ENCODE measurements at regions not wholly inside any gene's neighbourhood (a gene's known extent, or its start where the extent isn't known, plus 50 kb on each side); places are given as distances from the start of the nearest gene placed in this dataset.

DNA sequence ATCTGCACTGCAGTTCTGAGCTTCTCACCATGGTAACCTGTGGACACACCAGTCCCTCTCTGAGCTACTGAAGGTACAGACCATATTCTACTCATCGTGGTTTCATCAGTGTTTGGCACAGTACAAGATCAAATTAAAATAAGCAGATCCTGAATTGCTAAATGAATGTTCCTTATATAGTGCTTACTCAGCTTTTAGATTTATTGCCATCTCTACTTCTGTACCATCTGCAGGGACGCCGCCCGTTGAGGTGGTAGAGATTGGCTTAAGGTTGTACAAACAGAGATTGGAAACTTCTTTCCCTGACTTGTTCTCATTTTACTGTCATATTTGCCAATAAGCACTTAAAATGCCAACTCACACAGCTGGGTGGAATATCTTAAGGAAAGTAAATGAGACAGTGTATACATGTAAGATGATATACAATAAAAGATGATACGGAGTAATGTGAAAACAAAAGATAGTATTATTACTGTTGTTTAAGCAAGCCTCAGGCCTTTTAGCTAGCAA, 223.4 kb upstream of the FOXQ1 start:
- no peak for DNase-seq (ENCODE audit: low read depth)

DNA sequence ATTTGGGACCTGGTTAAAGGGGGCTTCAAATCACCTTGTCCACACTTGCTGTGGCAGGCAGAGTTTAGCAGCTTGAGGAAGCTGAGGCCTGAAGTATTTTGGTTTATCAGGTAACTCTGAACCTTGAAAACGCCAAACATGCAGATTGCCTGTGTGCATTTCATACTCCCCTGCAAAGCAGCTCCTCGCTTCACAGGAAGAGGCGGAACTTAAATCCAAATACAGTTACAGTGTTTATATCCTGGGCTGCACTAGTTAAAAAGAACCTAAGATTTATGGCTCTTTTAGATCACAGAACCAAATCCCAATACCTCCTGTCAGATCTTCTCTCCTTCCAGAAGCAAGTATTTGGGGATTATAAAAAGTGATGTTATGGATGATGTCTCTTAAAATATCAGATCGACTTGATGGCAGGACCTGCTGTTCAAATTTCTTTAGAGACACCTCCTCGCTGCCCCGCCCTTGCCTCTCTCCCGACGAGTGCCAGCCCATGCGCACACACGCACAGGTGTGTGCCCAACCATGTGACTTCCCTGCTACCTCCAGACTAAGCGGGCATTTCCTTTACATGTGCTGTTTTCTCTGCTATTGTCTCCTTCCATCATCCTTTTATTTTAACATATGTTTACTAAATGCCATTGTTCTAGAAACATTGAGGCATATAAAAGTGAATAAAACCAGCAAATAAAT, 224.6 kb upstream of the FOXQ1 start:
- no peak for DNase-seq (ENCODE audit: low read depth)

DNA sequence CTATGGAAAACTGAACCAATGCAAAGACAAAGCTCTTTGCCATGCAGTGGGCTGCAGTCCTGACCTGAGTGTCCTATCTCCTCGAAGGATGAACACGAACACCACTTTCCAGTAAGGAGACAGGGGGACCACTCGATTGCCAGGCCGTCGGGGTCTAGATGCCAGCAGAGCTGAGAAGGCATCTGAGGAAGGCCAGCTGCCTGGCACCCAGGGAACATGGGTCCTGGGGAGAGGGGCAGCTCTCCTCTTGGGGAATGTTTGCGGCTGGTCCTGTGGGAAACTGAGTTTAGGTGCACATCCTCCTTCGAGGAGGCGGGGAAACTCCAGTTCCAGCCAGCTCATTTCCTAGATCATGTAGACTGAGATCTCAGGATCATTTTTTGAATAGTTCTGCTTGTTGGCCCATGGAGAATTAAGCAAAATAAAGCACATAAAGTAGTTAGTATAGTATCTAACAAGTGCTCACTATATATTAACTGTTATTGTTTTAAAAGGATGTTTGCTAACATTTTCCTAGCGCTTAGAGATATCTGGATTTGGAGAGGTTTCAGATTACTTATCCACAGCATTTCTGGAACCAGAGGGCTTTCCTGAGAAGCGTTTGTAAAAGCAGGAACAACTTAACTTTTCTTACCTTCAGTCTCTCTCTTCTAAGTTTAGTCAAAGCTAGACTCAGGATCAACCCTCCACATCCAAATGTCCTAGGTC, 225.3 kb upstream of the FOXQ1 start:
- DNase-seq (ENCODE audit: low read depth): no peak

DNA sequence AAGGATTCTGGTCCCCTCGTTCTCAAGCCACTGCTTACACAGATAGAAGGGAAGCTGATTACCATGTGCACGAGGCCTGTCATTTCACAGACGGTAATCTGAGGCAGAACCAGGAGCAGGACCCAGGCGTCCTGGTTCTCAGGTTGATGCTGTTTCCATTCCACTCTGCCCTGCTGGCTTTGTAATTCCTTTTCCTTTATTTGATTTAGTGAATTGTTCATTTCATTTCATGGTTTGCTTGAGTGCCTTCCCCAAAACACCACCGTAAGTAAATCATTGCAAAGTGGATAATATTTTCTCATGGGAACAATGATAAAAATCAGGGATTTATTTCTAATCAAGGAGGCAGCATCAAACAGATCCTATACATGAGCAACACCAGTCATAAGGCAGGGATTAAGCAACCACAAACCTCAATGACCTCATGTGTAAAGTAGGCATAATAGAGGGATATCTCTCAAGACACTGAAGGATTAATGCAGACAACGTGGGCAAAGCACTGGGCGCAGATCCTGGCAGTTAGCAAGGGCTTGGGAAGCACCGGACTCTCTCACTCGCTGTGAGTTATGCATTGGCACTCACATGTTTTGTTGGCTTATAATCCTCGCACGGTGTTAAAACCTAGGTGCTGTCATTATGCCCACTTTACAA, 229.5 kb upstream of the FOXQ1 start:
- DNase-seq (ENCODE audit: low read depth): no peak

DNA sequence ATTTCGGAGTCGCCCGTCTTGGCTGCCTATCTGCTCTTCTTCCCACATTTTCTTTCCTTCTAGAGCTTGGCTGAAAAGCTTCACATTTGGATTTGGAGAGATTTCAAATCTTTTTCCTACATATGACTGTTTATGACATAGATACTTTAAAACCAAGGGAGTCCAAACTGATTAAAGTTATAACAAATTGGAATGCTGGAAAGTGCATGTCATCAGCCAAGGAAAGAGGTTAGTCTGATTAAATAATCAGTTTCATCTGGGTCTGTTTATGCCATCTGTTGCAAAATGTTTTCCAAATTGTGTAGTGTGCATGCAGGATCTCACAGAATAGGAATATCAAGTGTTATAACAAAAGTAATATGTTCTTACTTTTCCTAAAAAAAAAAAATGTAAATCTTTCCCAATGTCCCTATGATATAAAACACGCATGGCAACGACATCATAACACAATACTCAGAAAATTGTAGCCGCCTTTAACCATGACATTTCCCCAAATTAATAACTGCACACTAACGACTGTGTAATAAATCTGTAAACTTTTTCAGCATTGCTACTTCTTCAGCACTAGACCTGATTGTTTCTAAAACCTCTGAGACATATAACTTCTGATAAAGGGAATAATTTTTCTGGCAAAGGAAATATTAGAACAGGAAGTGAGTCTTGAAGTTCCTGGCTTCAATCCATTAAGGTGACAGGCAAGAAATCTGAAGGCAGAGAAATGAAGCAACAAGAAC, 230.2 kb upstream of the FOXQ1 start:
- no peak for DNase-seq (ENCODE audit: low read depth)

DNA sequence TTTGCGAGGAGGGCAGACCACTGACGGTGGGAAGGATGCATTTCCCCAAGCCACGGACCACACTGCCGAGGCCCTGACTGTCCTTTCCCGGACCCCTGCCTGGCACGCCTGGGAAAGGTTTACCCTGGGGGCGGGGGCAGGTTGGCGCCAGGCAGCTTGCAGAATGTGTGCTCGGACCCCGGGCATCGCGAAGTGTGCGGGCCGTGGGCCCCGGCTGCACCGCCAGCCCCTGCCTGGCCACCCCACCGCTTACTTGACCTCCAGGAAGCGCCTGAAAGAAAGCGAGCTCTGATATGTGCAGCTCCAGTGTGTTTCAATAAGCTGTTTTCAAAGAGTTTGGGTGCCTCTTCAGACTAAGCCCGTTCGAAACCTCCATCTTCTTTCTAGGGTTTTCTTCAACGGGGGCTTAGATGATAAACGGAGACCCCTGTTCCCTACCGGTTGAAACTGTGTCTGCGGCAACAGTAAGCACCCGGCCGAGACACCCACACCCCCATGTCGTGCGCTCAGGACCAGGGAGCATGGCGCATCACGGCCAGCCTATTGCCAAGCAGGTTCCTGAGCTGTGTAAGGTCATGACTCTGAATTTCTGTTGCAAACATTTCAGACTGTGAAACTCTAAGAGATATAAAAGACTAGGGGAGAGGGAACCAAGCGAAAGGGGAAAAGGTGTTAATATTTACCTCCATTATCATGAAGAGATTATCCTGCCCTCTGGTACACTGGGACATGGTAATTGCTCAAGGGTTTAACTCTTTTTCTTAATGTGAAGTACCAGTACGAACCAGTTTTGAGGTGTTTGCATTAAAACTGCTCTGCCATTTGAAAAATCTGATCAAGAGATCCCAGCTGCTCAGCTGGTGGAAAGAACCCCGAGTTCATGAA, 231.2 kb upstream of the FOXQ1 start:
- no peak for DNase-seq (ENCODE audit: low read depth)

DNA sequence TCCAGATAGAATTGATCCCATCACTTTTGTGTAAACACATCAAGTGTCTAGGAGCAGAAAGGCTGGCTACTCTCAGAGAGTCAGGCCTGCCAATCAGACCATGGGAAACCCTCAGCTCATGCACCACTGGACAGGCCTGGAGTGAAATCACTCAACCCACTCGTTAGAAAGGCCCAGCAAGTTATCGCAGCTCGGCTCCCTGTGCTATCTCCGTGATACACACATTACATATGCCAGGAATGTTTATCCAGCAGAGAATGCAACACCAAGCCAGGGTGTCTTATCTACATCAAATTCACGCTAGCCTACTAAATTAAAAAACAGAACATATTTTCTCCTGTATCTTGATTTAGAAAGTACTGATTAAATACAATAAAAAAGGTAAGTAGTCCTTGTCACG, 232.4 kb upstream of the FOXQ1 start:
- no peak for DNase-seq (ENCODE audit: low read depth)

DNA sequence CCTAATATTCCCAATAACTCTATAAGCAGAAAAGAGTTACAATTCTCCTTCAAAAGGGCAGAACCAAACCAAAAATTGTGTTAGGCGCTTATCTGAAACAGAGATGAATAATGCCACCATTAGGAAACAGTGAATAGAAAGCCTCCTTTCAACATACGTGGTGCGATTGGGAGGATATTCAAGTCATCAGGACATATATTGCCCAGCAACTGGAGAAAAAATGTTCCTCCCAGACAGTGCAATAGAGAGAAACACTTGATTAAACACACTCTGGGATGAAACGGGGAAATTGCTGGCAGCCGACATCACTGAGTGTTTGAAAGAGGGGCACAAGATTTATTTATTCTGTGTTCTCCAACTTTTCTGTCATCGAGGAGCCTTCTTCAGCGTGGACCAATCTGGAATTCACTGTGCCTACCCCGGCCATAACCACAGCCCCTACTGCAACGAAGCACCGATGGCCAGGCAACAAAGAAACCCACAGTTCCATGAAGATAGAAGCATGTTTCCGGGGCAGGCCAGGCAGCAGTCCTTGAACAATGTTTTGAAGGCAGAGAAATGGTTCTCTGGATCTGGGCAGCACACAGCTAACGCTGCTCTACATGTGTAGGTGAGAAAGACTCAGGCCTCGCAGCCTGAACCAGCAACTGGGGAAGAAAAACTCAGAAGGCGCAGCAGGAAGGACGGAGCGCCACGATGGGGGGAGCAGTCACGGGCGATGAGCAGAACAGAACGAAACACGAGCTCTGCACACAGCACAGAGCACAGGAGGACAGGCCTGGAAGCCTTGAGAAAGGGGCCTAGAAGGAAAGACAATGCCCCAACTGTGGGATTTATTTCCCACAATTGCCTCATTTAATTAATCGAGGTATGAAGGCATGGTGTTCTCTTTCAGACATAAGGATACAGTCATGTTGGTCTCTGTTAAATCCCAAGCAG, 234.2 kb upstream of the FOXQ1 start:
- DNase-seq (ENCODE audit: low read depth): no peak

DNA sequence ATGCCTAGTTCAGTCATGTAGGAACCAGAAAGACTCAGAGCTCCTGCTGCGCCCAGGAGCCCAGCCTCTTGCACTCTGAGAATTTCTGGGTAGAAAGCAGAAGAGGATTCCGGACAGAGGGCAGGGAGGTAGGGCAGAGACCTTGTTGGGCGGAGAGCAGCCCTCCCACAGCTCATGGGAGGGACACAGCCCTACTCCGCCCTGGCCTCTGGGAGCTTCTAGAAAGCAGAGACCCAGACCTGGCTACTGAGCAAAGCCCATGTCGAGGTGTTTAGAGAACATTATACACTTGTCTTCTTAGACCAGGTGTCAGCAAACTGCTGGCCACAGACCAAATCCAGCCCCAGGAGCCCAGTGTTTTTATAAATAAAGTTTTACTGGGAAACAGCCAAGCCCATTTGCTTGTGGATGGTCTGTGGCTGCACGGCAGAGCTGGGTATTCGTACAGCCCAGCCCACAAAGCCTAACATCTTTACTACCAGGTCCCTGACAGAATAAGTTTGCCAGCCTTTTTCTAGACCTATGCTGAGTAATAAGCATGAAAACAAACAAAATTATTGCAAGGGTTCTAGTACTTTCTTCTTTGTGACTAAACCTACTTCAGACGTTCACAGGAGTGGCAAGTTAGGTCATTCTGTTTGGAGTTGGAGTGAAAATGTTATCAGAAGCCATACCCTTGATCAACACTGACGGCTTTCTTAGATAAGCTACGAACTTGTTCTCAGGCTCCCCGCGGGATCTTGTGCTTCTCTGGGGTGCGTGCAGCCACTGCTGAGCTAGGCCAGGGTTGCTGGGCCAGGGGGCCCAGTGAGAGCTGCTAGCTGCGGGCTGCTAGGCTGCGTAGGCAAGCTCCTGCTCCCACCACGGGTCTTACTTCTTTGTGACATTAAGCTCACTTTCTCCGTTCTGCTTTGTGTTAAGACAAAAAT, 235.1 kb upstream of the FOXQ1 start:
- DNase-seq (ENCODE audit: low read depth): no peak

DNA sequence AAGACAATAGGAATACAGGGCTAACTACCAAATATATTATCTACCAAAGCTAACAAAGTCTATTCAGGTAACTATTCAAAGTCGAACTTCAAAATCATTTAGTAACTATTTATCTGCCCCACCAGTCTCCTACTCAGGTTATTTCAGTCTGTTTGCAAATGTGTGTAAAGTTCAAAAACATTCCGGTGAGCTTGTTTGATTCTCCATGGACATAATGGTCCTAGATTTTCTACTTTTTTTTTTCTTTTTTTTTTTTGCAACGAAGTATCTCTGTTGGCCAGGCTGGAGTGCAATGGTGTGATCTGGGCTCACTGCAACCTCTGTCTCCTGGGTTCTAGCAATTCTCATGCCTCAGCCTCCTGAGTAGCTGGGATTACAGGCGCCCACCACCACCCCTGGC, 236.0 kb upstream of the FOXQ1 start:
- no peak for DNase-seq (ENCODE audit: low read depth)

DNA sequence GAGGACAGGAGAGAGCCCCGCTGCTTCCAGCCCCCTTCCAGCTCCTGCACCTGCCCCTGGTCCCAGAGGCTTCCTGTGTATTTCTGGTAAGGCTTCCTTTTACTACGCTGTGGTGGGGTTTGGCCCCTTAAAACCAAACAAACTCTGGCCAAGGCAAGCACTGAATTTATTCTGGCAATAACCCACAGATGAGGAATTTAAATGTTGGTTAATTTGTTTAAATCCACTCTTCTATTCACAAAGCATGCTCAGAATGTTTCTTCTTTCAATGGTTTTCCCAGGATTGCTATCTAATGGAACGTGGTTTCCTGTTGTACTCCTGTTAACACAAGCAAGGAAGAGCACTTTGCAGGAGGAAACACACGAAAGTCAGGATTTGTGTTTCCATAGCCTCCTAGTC, 236.5 kb upstream of the FOXQ1 start:
- no peak for DNase-seq (ENCODE audit: low read depth)

DNA sequence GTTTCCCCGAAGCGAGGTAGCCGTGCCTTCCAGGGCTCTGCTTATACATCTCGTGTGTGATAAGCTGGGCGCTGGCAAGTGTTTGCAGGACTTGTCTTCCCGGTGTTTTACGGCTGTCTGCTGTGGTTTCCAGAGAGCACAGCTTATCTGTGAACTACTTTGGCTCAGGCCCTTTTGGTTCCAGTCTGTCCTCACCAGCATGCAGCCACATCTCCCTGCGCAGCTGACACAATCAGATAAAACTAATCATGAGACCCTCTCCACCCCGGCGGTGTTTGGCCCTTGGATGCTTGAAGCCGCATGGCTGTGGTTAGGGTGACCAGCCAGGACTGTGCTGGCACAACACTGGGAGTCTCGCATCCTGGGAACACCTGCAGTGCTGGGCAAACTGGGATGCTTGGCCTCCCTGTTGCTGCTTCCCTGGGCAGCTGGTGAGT, 241.8 kb upstream of the FOXQ1 start:
- no peak for DNase-seq (ENCODE audit: low read depth)

DNA sequence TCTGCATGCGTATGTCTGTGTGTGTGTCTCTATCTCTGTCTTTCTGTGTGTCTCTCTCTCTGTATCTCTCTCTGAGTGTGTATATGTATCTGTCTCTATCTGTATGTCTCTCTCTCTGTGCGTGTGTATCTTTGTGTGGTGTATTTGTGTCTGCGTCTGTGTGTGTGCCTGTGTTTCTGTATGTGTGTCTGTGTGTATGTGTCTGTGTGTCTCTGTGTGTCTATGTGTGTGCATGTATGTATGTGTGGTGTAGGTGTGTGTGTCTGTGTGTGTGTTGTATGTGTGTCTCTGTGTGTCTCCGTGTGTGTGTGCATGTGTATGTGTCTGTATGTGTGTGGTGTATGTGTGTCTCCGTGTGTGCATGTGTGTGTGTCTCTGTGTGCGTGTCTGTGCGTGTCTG, 243.0 kb upstream of the FOXQ1 start:
- DNase-seq (ENCODE audit: low read depth): no peak

DNA sequence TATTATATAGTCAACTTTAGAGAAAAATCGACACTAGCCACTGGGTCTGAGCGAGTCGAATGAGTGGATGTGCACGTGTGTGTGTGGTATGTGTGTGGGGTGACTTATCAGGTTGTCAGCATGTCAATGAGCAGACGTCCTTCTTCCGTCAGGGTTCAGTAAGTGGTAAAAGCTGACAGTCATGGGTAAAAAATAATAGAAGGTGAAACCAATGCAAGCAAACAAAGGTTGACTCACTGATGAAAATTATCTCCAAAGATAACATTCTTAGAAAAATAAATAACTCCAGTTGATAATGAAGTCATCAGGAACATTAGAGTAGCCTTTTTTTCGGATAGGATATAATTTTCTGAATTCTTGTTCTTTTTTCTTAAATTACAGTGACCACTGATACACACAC, 243.8 kb upstream of the FOXQ1 start:
- no peak for DNase-seq (ENCODE audit: low read depth)

DNA sequence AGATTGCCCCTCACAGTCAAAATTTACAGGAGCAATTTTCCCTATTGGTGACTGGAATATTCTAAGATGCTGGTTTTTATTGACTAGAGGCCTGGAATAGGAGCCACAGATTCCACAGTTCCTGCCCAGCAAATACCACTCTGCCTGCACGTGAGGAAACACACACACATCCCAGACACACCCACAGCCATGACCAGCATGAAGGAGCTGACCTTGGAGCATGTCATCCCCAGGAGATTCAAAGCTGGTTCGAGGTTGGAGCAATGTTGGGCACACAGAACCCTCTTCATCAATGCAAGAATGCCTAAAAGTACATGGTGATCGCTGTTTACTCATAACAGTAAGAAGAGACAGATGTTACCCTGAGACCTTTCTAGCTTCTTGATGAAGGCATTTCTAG, 244.6 kb upstream of the FOXQ1 start:
- no peak for DNase-seq (ENCODE audit: low read depth)

DNA sequence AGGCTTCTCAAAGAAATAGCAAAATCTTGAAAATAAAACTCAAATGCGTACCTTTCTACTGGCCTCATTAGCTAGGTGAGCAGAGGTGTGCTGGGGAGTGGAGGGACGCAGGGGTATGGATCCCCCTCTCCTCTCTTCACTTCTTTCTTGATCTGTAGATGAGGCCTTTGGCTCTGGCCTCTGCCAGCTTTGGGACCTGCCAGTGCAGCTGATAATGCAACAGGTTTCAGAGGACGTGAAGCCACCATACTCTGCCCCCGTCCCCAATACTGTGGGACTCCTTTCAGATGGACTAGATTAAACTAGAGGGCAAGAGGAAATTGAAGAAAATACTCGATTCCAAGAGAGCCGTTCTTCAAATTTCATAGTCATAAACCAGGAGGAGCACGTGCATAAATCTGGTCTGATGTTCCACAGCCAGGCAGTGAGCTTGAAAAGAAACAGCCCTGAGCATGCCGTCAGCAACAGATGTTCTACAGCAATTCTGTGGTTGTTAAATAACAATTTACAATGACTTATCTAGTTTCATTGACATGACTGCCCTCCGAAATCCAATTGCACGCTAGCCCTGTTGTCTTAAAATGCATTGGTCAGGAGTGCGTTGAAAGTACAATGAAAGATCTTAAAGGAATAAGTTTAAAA, 245.3 kb upstream of the FOXQ1 start:
- DNase-seq (ENCODE audit: low read depth): no peak

DNA sequence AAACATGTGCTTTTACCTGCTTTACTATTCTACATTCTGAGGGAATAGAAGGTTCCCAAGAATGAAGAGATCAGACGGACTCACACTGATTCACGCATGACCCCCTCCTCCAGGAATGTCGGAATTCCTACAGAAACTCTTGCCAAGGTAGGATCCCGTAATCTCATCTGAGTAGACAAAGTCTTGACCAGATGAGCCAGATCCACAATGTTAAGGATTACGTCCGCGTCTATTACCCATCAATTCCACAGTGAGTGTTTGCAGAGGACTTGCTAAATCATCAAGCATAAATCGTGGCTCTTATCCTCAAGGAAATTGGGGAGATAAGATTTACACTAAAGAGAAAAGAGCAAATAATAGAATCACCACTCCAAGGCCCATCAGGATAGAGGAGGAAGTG, 245.9 kb upstream of the FOXQ1 start:
- DNase-seq (ENCODE audit: low read depth): no peak

DNA sequence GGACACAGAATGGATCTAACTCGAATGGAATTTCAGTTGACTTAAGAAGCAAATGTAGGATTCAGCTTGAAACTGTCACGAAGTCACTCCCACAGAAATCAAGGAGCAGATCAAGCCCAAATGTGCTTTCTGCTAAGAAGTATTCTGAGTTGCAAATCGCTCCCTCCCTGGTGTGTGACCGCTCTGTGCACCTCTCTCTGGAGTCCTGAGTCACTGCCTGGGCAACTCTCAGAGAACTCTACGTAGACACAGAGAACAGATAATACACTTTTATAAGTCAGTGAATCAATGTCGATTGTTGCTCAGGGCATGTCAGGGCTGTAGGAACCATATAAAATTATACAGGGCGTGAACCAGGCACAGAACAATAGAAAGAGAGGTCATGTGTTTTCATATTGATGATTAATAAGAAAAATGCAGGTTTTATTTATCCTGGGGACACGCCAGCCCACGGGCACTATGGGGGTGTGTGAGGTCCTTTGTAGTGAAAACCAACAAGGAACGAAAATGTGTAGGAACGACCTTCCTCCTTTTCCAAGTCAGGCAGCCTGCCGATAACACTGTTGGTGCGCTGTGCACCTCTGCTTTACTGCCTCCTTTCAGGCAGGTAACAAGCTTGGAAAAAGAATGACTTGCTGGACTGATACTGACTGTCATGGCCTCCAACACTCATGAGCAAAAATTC, 248.1 kb upstream of the FOXQ1 start:
- no peak for DNase-seq (ENCODE audit: low read depth)

Data from GM04503 (cell line).